HAP-1 (cell line): ENCODE measurements at regions not wholly inside any gene's neighbourhood (a gene's known extent, or its start where the extent isn't known, plus 50 kb on each side); places are given as distances from the start of the nearest gene placed in this dataset.

Experiments
- DNase-seq, 2 experiments: peaks; one replicate each; pipeline ENCODE4 v3.0.0-alpha.2; 2016 to 2020; ENCODE audit warnings: low spot score in 2 of 2
- H3K27me3 ChIP-seq: fragments of 250-450 bp; sonication (Bioruptor Pico); 2 replicates; pipeline ENCODE4 v1.5.1; 2020; ENCODE audit warnings: low read depth, mild to moderate bottlenecking, moderate library complexity
- H3K36me3 ChIP-seq: fragments of 250-450 bp; sonication (Bioruptor Pico); replicated peaks from 2 replicates; pipeline ENCODE4 v1.5.1; 2020; ENCODE audit warnings: mild to moderate bottlenecking
- H3K4me1 ChIP-seq: fragments of 250-450 bp; sonication (Bioruptor Pico); 2 replicates; pipeline ENCODE4 v1.5.1; 2020; ENCODE audit warnings: mild to moderate bottlenecking
- H3K4me3 ChIP-seq: fragments of 250-450 bp; sonication (Bioruptor Pico); 2 replicates; pipeline ENCODE4 v1.5.1; 2020; ENCODE audit warnings: mild to moderate bottlenecking, moderate library complexity
- H3K9me3 ChIP-seq: fragments of 250-450 bp; sonication (Bioruptor Pico); 2 replicates; pipeline ENCODE4 v1.5.1; 2020; ENCODE audit warnings: mild to moderate bottlenecking, moderate library complexity
- in situ Hi-C: fragments of 300-500 bp; cut with MboI; formaldehyde crosslinking; loops from 3 replicates; pipeline ENCODE4 v1.14.3; 2020; ENCODE audit warnings: low sequenced_read_pairs, inconsistent platforms, mixed read lengths

- no peak for DNase-seq
- H3K9me3 ChIP-seq, result no peaks in the 10 kb centered on the region
- H3K27me3 ChIP-seq, result 0 out of 2 replicates have a peak, but pooled peaks cover 3% of the 10 kb centered on the region
- no peaks in the 10 kb centered on the region for H3K36me3 ChIP-seq
- H3K4me3 ChIP-seq, result no peak overlapping the region
- in situ Hi-C loops, result no loop called here
- H3K4me1 ChIP-seq, result no peaks in the 10 kb centered on the region
These were observed 268.1 kb upstream of the SLITRK2 start for GRCh38 chrX:145549496-145549895.

- DNase-seq, result peak in 1 of 2 experiments; percentile 23
- in situ Hi-C loops, result no loop called here
- Histone ChIP-seq H3K4me1 (no peaks in the 10 kb centered on the region), H3K36me3 (no peaks in the 10 kb centered on the region), H3K27me3 (0 out of 2 replicates have a peak, but pooled peaks cover 3% of the 10 kb centered on the region), H3K9me3 (no peaks in the 10 kb centered on the region), H3K4me3 (no peak overlapping the region)
These were observed 265.0 kb upstream of the SLITRK2 start for GRCh38 chrX:145552643-145553042.

GRCh38 chrX:145553702-145554101, 263.9 kb upstream of the SLITRK2 start:
- DNase-seq, result no peak
- no peak overlapping the region for H3K4me3 ChIP-seq
- in situ Hi-C loops, result no loop called here
- H3K27me3 ChIP-seq, result 0 out of 2 replicates have a peak, but pooled peaks cover 3% of the 10 kb centered on the region
- H3K4me1 ChIP-seq, result no peaks in the 10 kb centered on the region
- no peaks in the 10 kb centered on the region for H3K36me3 ChIP-seq
- no peaks in the 10 kb centered on the region for H3K9me3 ChIP-seq

- in situ Hi-C loops, result no loop called here
- no peak overlapping the region for H3K4me3 ChIP-seq
- DNase-seq, result no peak
- H3K27me3 ChIP-seq, result no peaks in the 10 kb centered on the region
- no peaks in the 10 kb centered on the region for H3K9me3 ChIP-seq
- H3K4me1 ChIP-seq, result no peaks in the 10 kb centered on the region
- no peaks in the 10 kb centered on the region for H3K36me3 ChIP-seq
These were observed 254.5 kb upstream of the SLITRK2 start for GRCh38 chrX:145563159-145563558.

- H3K4me3 ChIP-seq, result no peak overlapping the region
- H3K36me3 ChIP-seq, result no peaks in the 10 kb centered on the region
- H3K27me3 ChIP-seq, result no peaks in the 10 kb centered on the region
- DNase-seq, result no peak
- no peaks in the 10 kb centered on the region for H3K4me1 ChIP-seq
- H3K9me3 ChIP-seq, result no peaks in the 10 kb centered on the region
- in situ Hi-C loops, result no loop called here
These were observed 207.6 kb upstream of the SLITRK2 start for GRCh38 chrX:145609951-145610511.

- Histone ChIP-seq H3K9me3 (no peaks in the 10 kb centered on the region), H3K36me3 (no peaks in the 10 kb centered on the region), H3K4me3 (no peak overlapping the region), H3K27me3 (no peaks in the 10 kb centered on the region), H3K4me1 (no peaks in the 10 kb centered on the region)
- in situ Hi-C loops, result no loop called here
- no peak for DNase-seq
These were observed 203.7 kb upstream of the SLITRK2 start for GRCh38 chrX:145613894-145614293.

GRCh38 chrX:145620666-145621065, 197.0 kb upstream of the SLITRK2 start:
- no peaks in the 10 kb centered on the region for H3K36me3 ChIP-seq
- no peaks in the 10 kb centered on the region for H3K4me1 ChIP-seq
- no peaks in the 10 kb centered on the region for H3K9me3 ChIP-seq
- H3K4me3 ChIP-seq, result no peak overlapping the region
- in situ Hi-C loops, result no loop called here
- H3K27me3 ChIP-seq, result no peaks in the 10 kb centered on the region
- DNase-seq, result no peak

- H3K4me1 ChIP-seq, result peaks cover 11% of the 10 kb centered on the region
- H3K27me3 ChIP-seq, result no peaks in the 10 kb centered on the region
- no peak for DNase-seq
- in situ Hi-C loops, result no loop called here
- no peak overlapping the region for H3K4me3 ChIP-seq
- no peaks in the 10 kb centered on the region for H3K9me3 ChIP-seq
- H3K36me3 ChIP-seq, result no peaks in the 10 kb centered on the region
These were observed 194.2 kb upstream of the SLITRK2 start for GRCh38 chrX:145623453-145623852.

GRCh38 chrX:145630081-145630480, 187.5 kb upstream of the SLITRK2 start:
- no peak for DNase-seq
- Histone ChIP-seq H3K9me3 (no peaks in the 10 kb centered on the region), H3K36me3 (no peaks in the 10 kb centered on the region), H3K27me3 (no peaks in the 10 kb centered on the region), H3K4me3 (no peak overlapping the region), H3K4me1 (peaks cover 11% of the 10 kb centered on the region)
- in situ Hi-C loops, result no loop called here

GRCh38 chrX:145630806-145631435, 186.7 kb upstream of the SLITRK2 start:
- Histone ChIP-seq H3K36me3 (no peaks in the 10 kb centered on the region), H3K4me3 (no peak overlapping the region), H3K27me3 (no peaks in the 10 kb centered on the region), H3K4me1 (peaks cover 11% of the 10 kb centered on the region), H3K9me3 (no peaks in the 10 kb centered on the region)
- DNase-seq, result no peak
- in situ Hi-C loops, result no loop called here

- no peaks in the 10 kb centered on the region for H3K36me3 ChIP-seq
- no peaks in the 10 kb centered on the region for H3K9me3 ChIP-seq
- DNase-seq, result no peak
- peaks cover 11% of the 10 kb centered on the region for H3K4me1 ChIP-seq
- H3K4me3 ChIP-seq, result no peak overlapping the region
- in situ Hi-C loops, result no loop called here
- H3K27me3 ChIP-seq, result no peaks in the 10 kb centered on the region
These were observed 186.1 kb upstream of the SLITRK2 start for GRCh38 chrX:145631461-145631951.

- no peak for DNase-seq
- H3K4me3 ChIP-seq, result no peak overlapping the region
- in situ Hi-C loops, result no loop called here
- H3K9me3 ChIP-seq, result no peaks in the 10 kb centered on the region
- H3K4me1 ChIP-seq, result no peaks in the 10 kb centered on the region
- no peaks in the 10 kb centered on the region for H3K36me3 ChIP-seq
- 0 out of 2 replicates have a peak, but pooled peaks cover 3% of the 10 kb centered on the region for H3K27me3 ChIP-seq
These were observed 163.1 kb upstream of the SLITRK2 start for GRCh38 chrX:145654486-145654885.

GRCh38 chrX:145673841-145674240, 143.8 kb upstream of the SLITRK2 start:
- in situ Hi-C loops, result no loop called here
- H3K9me3 ChIP-seq, result no peaks in the 10 kb centered on the region
- no peaks in the 10 kb centered on the region for H3K27me3 ChIP-seq
- no peak for DNase-seq
- no peak overlapping the region for H3K4me3 ChIP-seq
- H3K36me3 ChIP-seq, result no peaks in the 10 kb centered on the region
- no peaks in the 10 kb centered on the region for H3K4me1 ChIP-seq

GRCh38 chrX:145677109-145677817, 140.4 kb upstream of the SLITRK2 start:
- in situ Hi-C loops, result no loop called here
- peak in 1 of 2 experiments; percentile 9 for DNase-seq
- Histone ChIP-seq H3K27me3 (no peaks in the 10 kb centered on the region), H3K4me1 (0 out of 2 replicates have a peak, but pooled peaks cover 2% of the 10 kb centered on the region), H3K9me3 (no peaks in the 10 kb centered on the region), H3K36me3 (no peaks in the 10 kb centered on the region), H3K4me3 (no peak overlapping the region)
